HepG2 (cell line): ENCODE measurements at regions not wholly inside any gene's neighbourhood (a gene's known extent, or its start where the extent isn't known, plus 50 kb on each side); places are given as distances from the start of the nearest gene placed in this dataset.

Source experiments
- ATAC-seq: fragments of 200-7000 bp; cut with Tn5 transposase; 3 replicates; pipeline ENCODE4 v1.9.1; 2020; ENCODE audit warnings: mild to moderate bottlenecking, moderate library complexity
- BruUV-seq: library from RNA; stranded (reverse); fragments of 400-500 nt; replicated peaks from 2 replicates; lab custom pipeline; 2021; lab: Mats Ljungman, UMichigan
- CTCF ChIA-PET: fragments of 300-600 bp; formaldehyde crosslinking; extraction: SDS; loops from one replicate; lab custom pipeline; 2021; ENCODE audit warnings: low total read pairs, inconsistent platforms, low intra/inter-chr PET ratio; lab: Yijun Ruan, JAX
- POLR2A ChIA-PET: fragments of 350-600 bp; sonication (Branson Sonifier 250); formaldehyde crosslinking; loops from one replicate; lab custom pipeline; 2020; ENCODE audit warnings: antibody characterized with exemption, inconsistent platforms; lab: Yijun Ruan, JAX
- DNase-seq: peaks from one replicate; pipeline ENCODE4 v3.0.0-alpha.2; 2015; ENCODE audit warnings: low spot score
- FAIRE-seq: peaks from 3 replicates; lab custom pipeline; 2011; peaks lifted over from hg19 to GRCh38; lab: Jason Lieb, UNC
- H2AFZ ChIP-seq: one replicate; pipeline ENCODE4 v1.6.1; 2011; ENCODE audit warnings: low read length, inconsistent platforms
- H3K27ac ChIP-seq: fragments of 300-600 bp; 3 replicates; pipeline ENCODE4 v1.8.0; 2011; ENCODE audit warnings: mixed run types, mild to moderate bottlenecking, mixed read lengths, low read length, inconsistent platforms; ENCODE audit not compliant: insufficient read depth; ENCODE audit errors: extremely low read length
- H3K27me3 ChIP-seq, 2 experiments: fragments of 200-600 bp in 1 of 2; 2 replicates in 1 of 2; 3 replicates in 1 of 2; pipeline versions ENCODE4 v1.6.0 to v1.8.0; 2011; ENCODE audit warnings: low read length in 2 of 2, mild to moderate bottlenecking in 2 of 2, moderate library complexity in 2 of 2, inconsistent platforms in 1 of 2; ENCODE audit not compliant: insufficient read depth in 2 of 2, control insufficient read depth in 1 of 2
- H3K36me3 ChIP-seq, 2 experiments: fragments of 200-600 bp in 1 of 2; replicated peaks in 1 of 2; 2 replicates in 1 of 2; 3 replicates in 1 of 2; pipeline versions ENCODE4 v1.5.1 to v1.8.0; 2011; ENCODE audit warnings: low read length in 2 of 2, inconsistent platforms in 1 of 2; ENCODE audit not compliant: insufficient read depth in 2 of 2, control insufficient read depth in 1 of 2
- H3K4me1 ChIP-seq: 2 replicates; pipeline ENCODE4 v1.5.1; 2012; ENCODE audit warnings: low read length, inconsistent platforms; ENCODE audit not compliant: insufficient read depth
- H3K4me2 ChIP-seq: 2 replicates; pipeline ENCODE4 v1.6.0; 2011; ENCODE audit warnings: low read depth, low read length, inconsistent platforms
- H3K4me3 ChIP-seq, 3 experiments: fragments of 200-600 bp in 1 of 3; sonication (generic), shearing (Covaris generic) in 1 of 3; replicated peaks in 1 of 3; 2 replicates each; pipeline ENCODE4 v1.5.1; 2011 to 2016; ENCODE audit warnings: low read length in 3 of 3, inconsistent platforms in 2 of 3, low read depth in 2 of 3, mild to moderate bottlenecking in 2 of 3, control low read depth in 1 of 3, mixed read lengths in 1 of 3; ENCODE audit not compliant: insufficient read depth in 1 of 3
- H3K79me2 ChIP-seq: one replicate; pipeline ENCODE4 v1.6.1; 2011; ENCODE audit warnings: low read length, inconsistent platforms; ENCODE audit not compliant: insufficient read depth
- H3K9ac ChIP-seq: 2 replicates; pipeline ENCODE4 v1.6.0; 2011; ENCODE audit warnings: mild to moderate bottlenecking, low read depth, low read length, inconsistent platforms; ENCODE audit not compliant: insufficient read depth
- H3K9me3 ChIP-seq: 2 replicates; pipeline ENCODE4 v1.5.1; 2012; ENCODE audit warnings: mild to moderate bottlenecking, low read length
- H4K20me1 ChIP-seq: 2 replicates; pipeline ENCODE4 v1.6.0; 2011; ENCODE audit warnings: inconsistent platforms, mild to moderate bottlenecking, low read length, moderate library complexity; ENCODE audit not compliant: insufficient read depth
- ATF4 ChIP-seq, 2 experiments: fragments of 450-650 bp in 1 of 2; sonication (generic) in 1 of 2; formaldehyde crosslinking; IDR thresholded peaks; 2 replicates each; pipeline versions ENCODE4 v1.5.0 to v1.8.0; 2020 to 2022; ENCODE audit warnings: mild to moderate bottlenecking in 1 of 2, missing genetic modification reagents in 1 of 2
- GATAD2A ChIP-seq: IDR thresholded peaks from 2 replicates; pipeline ENCODE4 v1.6.1; 2016
- KDM6A ChIP-seq: IDR thresholded peaks from 2 replicates; pipeline ENCODE4 v1.6.1; 2016; ENCODE audit warnings: low read depth
- MEIS2 ChIP-seq: sonication (generic); formaldehyde crosslinking; IDR thresholded peaks from 2 replicates; pipeline ENCODE4 v1.9.0; 2021; ENCODE audit warnings: mild to moderate bottlenecking, missing genetic modification reagents
- MXD1 ChIP-seq: sonication (generic); formaldehyde crosslinking; IDR thresholded peaks from 2 replicates; pipeline ENCODE4 v1.4.0; 2020; ENCODE audit warnings: mild to moderate bottlenecking, missing genetic modification reagents
- PAWR ChIP-seq: sonication (generic); formaldehyde crosslinking; IDR thresholded peaks from 2 replicates; pipeline ENCODE4 v1.4.0; 2020; ENCODE audit warnings: missing genetic modification reagents, mild to moderate bottlenecking, borderline replicate concordance
- PRDM10 ChIP-seq: sonication (generic); formaldehyde crosslinking; IDR thresholded peaks from 2 replicates; pipeline ENCODE4 v1.4.0; 2020; ENCODE audit warnings: low read depth, missing genetic modification reagents
- ZFP36L2 ChIP-seq: sonication (generic); formaldehyde crosslinking; IDR thresholded peaks from 2 replicates; pipeline ENCODE4 v1.4.0; 2020; ENCODE audit warnings: missing genetic modification reagents
- ZHX1 ChIP-seq: sonication (generic); formaldehyde crosslinking; IDR thresholded peaks from 2 replicates; pipeline ENCODE4 v1.8.1; 2022; ENCODE audit warnings: low read depth, mild to moderate bottlenecking, missing genetic modification reagents
- ZNF12 ChIP-seq: sonication (generic); formaldehyde crosslinking; IDR thresholded peaks from 2 replicates; pipeline ENCODE4 v1.5.0; 2020; ENCODE audit warnings: missing genetic modification reagents
- ZNF432 ChIP-seq: sonication (generic); formaldehyde crosslinking; IDR thresholded peaks from 2 replicates; pipeline ENCODE4 v1.5.0; 2020; ENCODE audit warnings: missing genetic modification reagents, mild to moderate bottlenecking, borderline replicate concordance
- ZNF670 ChIP-seq: sonication (generic); formaldehyde crosslinking; IDR thresholded peaks from 2 replicates; pipeline ENCODE4 v1.8.0; 2022; ENCODE audit warnings: mild to moderate bottlenecking, missing genetic modification reagents, borderline replicate concordance
- WGBS: methylation state at CpG from one replicate; pipeline ENCODE4 v1.1.6; 2017; ENCODE audit warnings: low lambda C conversion rate; 5-methylcytosine and 5-hydroxymethylcytosine counted together
- in situ Hi-C: cut with HindIII; loops from 2 replicates; pipeline ENCODE4 v1.10.0; 2017; ENCODE audit warnings: low pct_unique_long_range_greater_than_20kb; ENCODE audit not compliant: extremely low pct_ligation_motif_present
- intact Hi-C: fragments of 100-400 bp; cut with micrococcal nuclease; formaldehyde crosslinking; loops from one replicate; pipeline ENCODE4 v1.10.0; 2022; ENCODE audit not compliant: unreplicated experiment

GRCh38 chr6:97917369-97917768 is 634.4 kb upstream of the MMS22L start:
- H3K79me2 ChIP-seq: no peaks in the 10 kb centered on the region
- H3K9me3 ChIP-seq: no peaks in the 10 kb centered on the region
- no peak overlapping the region for H3K4me2 ChIP-seq
- DNase-seq (no peak), FAIRE-seq (no peak), ATAC-seq (no peak)
- BruUV-seq: no TSS peak
- ChIA-PET POLR2A (no interaction called here), CTCF (no interaction called here)
- no peak overlapping the region for H3K9ac ChIP-seq
- no peak for TF ChIP-seq ZNF670 (CRISPR knock-in tag)
- no peak for TF ChIP-seq ATF4 (CRISPR knock-in tag; IDR thresholded peaks at IDR 0.05)
- TF ChIP-seq PAWR (CRISPR knock-in tag): no peak
- TF ChIP-seq ZFP36L2 (CRISPR knock-in tag): no peak
- no peak for TF ChIP-seq KDM6A (CRISPR knock-in tag)
- no peak for TF ChIP-seq ZHX1 (CRISPR knock-in tag)
- no peak for TF ChIP-seq MXD1 (CRISPR knock-in tag)
- TF ChIP-seq ZNF12 (CRISPR knock-in tag): no peak
- no peak for TF ChIP-seq GATAD2A (CRISPR knock-in tag)
- no peak for TF ChIP-seq PRDM10 (CRISPR knock-in tag)
- TF ChIP-seq MEIS2: no peak
- no peak for TF ChIP-seq ZNF432 (CRISPR knock-in tag)
- no peak overlapping the region for H3K27ac ChIP-seq
- H2AFZ ChIP-seq: no peak overlapping the region
- no peaks in the 10 kb centered on the region for H3K4me1 ChIP-seq
- no peaks in the 10 kb centered on the region for H4K20me1 ChIP-seq
- H3K27me3 ChIP-seq: no peaks in the 10 kb centered on the region
- in situ Hi-C loops (no loop called here), intact Hi-C loops (no loop called here)
- H3K4me3 ChIP-seq: no peak overlapping the region
- 0% methylated on average over 1 of the region's 1 CpG for WGBS
- H3K36me3 ChIP-seq: no peaks in the 10 kb centered on the region
